ENCODE measurements at regions not wholly inside any gene's neighbourhood (a gene's known extent, or its start where the extent isn't known, plus 50 kb on each side); places are given as distances from the start of the nearest gene placed in this dataset.

- TF ChIP-seq POLR2AphosphoS2 (IDR thresholded peaks at IDR 0.05; ENCODE audit: low read depth, low read length) (no peak), WRNIP1 (IDR thresholded peaks at IDR 0.05; ENCODE audit: borderline replicate concordance, low read depth, low read length) (no peak), RUNX3 (IDR thresholded peaks at IDR 0.05; ENCODE audit: low read length) (no peak), ZZZ3 (IDR thresholded peaks at IDR 0.05; ENCODE audit: control insufficient read depth, insufficient read length, low read depth) (no peak)
Measured at GRCh38 chr1:244957122-244957521, 92.8 kb upstream of the HNRNPU start (continued).

- RAD21 ChIA-PET (ENCODE audit: unreplicated experiment): interaction anchor here (0.9 kb wide), 1 partner anchor 93 kb away, joined by 3 read pairs; no protein-coding TSS in a partner anchor
- Histone ChIP-seq H4K20me1 (ENCODE audit: control insufficient read depth, insufficient read depth) (no peaks in the 10 kb centered on the region), H3K9ac (ENCODE audit: control insufficient read depth, insufficient read depth, low read length) (no peak overlapping the region), H3K4me1 (ENCODE audit: control insufficient read depth, insufficient read depth, low read length) (peaks cover 6% of the 10 kb centered on the region), H3K79me2 (ENCODE audit: control insufficient read depth, insufficient read depth, low read length) (no peaks in the 10 kb centered on the region), H3K27me3 (replicated peaks in 1 of 2; ENCODE audit: control insufficient read depth in 2 of 2, insufficient read depth in 2 of 2, low read length in 1 of 2) (no peaks in the 10 kb centered on the region), H3K4me2 (ENCODE audit: control insufficient read depth, insufficient read depth) (no peak overlapping the region), H3K36me3 (ENCODE audit: control insufficient read depth in 2 of 2, insufficient read depth in 2 of 2, low read length in 1 of 2) (no peaks in the 10 kb centered on the region), H3K27ac (ENCODE audit: control insufficient read depth, insufficient read depth) (no peak overlapping the region), H2AFZ (ENCODE audit: control insufficient read depth, low read depth, low read length) (no peak overlapping the region), H3K9me3 (replicated peaks; ENCODE audit: control insufficient read depth, insufficient read depth, low read length) (no peaks in the 10 kb centered on the region), H3K4me3 (no peak overlapping the region)
- TF ChIP-seq WRNIP1 (IDR thresholded peaks at IDR 0.05; ENCODE audit: borderline replicate concordance, low read depth, low read length) (no peak), ZNF384 (IDR thresholded peaks at IDR 0.05; ENCODE audit: borderline replicate concordance, low read depth, low read length) (no peak), RAD21 (IDR thresholded peaks at IDR 0.05; ENCODE audit: insufficient read depth, low read depth, low read length) (no peak), TCF7 (IDR thresholded peaks at IDR 0.05; ENCODE audit: borderline replicate concordance) (no peak), POLR2AphosphoS2 (IDR thresholded peaks at IDR 0.05; ENCODE audit: low read depth, low read length) (no peak), CBFB (IDR thresholded peaks at IDR 0.05; ENCODE audit: low read depth) (no peak), GABPA (IDR thresholded peaks at IDR 0.05; ENCODE audit: low read depth) (no peak), GATAD2B (conservative IDR thresholded peaks at IDR 0.05; ENCODE audit: low read depth) (no peak), ZBED1 (IDR thresholded peaks at IDR 0.05; ENCODE audit: borderline replicate concordance) (no peak)
- CTCF ChIA-PET: interaction anchor here (1.5 to 7.4 kb wide), 2 partner anchors 14 to 16 kb away, joined by 4 to 32 read pairs; a partner anchor contains a TSS
- 94% methylated on average over 5 of the region's 5 CpGs for WGBS (ENCODE audit: insufficient coverage, insufficient replicate concordance, low lambda C conversion rate, missing lambda C conversion rate)
- in situ Hi-C loops (cut with MboI) (no loop called here), intact Hi-C loops (cut with micrococcal nuclease; ENCODE audit: unreplicated experiment) (no loop called here)
- SMC1A ChIA-PET (ENCODE audit: uncharacterized antibody, unreplicated experiment): interaction anchor here (0.6 to 3.1 kb wide), 3 partner anchors 9 to 106 kb away, joined by 3 to 20 read pairs (median 7); no protein-coding TSS in a partner anchor
- no peak for DNase-seq (ENCODE audit: low read depth, low spot score)
- POLR2A ChIA-PET: no interaction called here
- no peak for ATAC-seq
- no peak for FAIRE-seq
- no TSS peak for BruUV-seq (replicated peaks)
Measured at GRCh38 chr1:244955661-244956060, 91.3 kb upstream of the HNRNPU start.
